NCI-H748 treated with DMSO at 0.1 percent for 48 hours (cell line): ENCODE measurements at regions not wholly inside any gene's neighbourhood (a gene's known extent, or its start where the extent isn't known, plus 50 kb on each side); places are given as distances from the start of the nearest gene placed in this dataset.
A peak's percentile ranks its signal among the peaks of the same experiment; 100 is the strongest.

ENCODE experiments used
- DNase-seq: peaks from one replicate; lab custom pipeline; 2025; lab: John Stamatoyannopoulos, UW

GRCh38 chr6:138577151-138577915 is 78.0 kb upstream of the NHSL1 start:
- no peak for DNase-seq

GRCh38 chr6:138580040-138580439 is 80.7 kb upstream of the NHSL1 start:
- DNase-seq = no peak

- no peak for DNase-seq
Measured at GRCh38 chr6:138580801-138581200, 81.5 kb upstream of the NHSL1 start.

DNA sequence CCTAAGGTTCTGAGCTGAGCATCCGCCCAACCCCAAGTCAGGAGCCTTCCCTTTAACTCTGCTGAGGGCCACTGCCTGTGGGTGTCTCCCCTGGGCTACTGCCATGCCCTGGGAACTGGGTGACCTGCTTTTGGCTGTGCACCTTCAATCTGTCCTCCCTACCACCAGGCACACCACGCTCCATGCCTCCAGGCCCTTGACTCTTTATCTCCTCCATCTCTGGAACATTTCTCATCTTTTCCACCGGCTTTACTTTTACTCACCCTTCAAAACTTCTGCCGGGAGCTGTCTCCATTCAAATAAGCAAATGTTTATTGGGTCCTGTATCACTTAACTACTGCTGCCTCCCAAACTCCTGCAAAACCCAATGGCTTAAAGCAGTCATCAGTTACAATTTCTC is 83.3 kb upstream of the NHSL1 start:
- DNase-seq = no peak

GRCh38 chr6:138586638-138587037 is 87.3 kb upstream of the NHSL1 start:
- DNase-seq = no peak

DNA sequence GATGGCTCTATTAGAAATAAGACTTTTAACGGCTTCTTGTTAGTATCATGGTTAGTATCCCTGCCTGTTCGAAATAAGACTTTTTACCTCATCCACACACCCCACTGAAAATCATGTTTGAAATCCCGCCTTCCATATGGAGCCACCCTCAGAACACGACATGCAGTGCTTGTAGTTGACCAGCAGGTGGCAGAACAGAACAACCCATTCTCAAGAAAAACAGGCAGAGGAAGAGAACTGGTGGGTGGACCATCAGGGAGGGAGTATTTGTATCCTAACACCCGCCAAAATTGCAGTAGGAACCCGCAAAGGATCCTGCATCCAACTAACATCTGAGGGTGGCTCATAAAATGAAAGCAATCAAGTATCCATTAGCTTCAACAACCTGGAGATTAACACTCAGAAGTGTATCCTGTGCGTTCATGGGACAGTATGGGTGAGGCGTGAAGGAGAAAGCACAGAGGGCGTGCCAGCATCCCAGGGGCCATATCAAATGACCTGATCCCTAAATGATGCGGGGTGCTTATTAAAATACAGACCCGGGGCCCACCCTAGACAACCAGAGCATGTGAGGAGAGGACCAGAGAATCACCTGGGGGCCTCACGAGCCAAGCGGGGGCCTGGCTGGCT is 89.6 kb upstream of the NHSL1 start:
- DNase-seq = peak; percentile 65

DNA sequence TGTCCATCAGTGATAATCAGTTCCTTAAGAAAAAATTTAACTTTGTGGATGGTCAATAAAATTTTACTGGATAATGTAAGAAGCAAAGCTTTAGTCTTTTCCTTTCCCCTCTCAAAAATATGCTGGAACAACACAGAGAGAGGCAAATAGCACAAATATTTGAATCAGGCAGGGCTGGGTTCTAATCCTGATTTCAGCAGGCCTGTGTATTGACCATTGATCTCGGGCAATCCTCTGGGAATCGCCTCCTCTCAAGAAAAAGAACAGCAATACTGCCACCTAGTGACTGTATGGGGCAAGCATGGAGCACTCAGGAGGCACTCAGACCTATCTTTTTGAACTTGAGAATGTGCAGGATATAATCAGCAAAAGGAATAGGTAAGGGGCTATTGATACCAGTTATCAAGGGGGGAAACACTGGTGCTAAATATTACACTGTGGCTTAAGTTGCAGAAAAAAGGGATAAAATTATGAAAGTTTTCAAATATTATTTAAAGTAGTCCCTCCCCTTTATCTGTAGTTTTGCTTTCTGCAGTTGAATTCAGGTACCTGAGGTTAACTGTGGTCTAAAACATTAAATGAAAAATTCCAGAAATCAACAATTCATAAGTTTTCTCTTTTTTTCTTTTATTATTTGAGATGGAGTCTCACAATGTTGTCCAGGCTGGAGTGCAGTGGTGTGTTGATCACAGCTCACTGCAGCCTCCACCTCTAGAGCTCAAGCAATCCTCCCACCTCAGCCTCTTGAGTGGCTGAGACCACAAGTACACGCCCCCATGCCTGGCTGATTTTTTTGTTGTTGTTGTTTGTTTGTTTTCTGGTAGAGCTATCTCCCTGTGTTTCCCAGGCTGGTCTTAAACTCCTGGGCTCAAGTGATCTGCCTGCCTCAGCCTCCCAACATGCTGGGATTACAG is 91.8 kb upstream of the NHSL1 start:
- DNase-seq = peak; percentile 76

- no peak for DNase-seq
Measured at GRCh38 chr6:138592749-138593123, 93.4 kb upstream of the NHSL1 start.

DNA sequence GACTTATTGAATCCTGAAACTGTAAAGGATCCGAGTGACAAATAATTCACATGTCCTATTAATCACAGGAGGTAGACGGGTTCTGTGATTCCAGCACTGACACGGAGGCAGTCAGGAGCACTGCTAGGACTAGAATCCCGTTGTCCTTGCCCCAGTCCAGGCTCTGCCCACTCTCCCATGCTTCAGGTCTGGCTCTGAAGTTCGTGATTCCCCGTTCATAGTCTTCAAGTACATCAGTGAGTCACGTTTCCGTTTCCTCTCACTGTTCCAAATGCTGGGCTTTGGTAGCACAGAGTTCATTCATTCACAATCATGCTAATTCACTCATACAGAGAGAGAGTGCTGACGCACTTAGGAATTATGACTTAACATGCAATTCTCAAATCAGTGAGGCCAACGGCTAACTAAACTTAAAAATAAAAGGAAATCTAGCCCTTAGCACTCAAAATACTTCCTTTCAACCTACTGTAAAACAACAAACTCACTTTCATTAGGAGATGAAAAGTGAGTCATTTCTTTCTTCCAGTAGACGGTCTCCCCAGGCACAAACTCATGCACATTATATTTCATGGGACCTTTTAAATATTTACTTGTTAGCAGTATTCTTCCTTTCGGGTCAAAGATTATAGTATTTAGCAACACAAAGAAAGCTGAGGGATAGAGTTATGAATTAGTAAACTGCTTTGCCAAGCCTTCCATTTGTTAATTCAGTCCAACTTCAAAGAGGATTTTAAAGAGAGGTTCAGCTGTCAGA is 94.0 kb upstream of the NHSL1 start:
- DNase-seq = no peak

DNA sequence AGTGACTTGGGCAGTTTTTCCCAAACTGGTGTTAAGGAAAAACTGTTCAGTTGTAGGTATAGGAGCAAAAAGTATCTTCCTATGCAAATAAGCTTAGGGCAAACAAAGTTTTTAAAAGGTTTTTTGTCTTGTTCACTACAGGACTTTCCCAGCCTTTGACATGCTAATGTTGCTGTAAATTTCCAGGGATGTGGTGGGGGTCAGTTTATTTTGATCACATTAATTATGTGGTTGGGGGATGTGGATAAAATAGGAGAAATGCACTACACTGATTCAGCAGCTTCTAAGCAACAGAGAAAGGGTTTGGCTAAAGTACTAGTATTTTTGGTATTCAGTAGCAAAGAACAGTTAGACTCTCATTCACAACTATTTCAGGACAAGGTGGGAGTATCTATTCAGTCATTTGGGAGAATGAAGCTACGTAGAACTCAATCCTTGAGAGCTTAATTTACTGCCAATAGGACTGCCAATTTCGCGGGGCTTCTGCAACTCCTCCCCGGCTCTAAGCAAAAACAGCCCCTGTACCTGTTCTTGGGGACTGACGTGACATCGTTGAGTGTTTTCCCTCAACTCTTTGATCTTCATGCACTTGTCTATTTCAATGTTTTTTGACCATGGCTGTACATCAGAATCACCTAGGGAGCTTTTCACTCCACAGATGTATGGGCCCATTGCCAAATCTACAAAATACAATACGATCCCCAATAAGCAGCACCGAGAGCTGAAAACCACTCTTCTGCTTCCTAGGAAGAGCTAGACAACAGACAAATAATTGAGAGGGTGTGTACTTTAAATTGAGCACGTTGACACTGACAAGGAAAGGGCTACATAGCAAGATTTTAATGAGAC is 94.8 kb upstream of the NHSL1 start:
- DNase-seq = peak; percentile 9

GRCh38 chr6:138594758-138595140 is 95.5 kb upstream of the NHSL1 start:
- no peak for DNase-seq

- no peak for DNase-seq
Measured at GRCh38 chr6:138596126-138596525, 96.8 kb upstream of the NHSL1 start.

DNA sequence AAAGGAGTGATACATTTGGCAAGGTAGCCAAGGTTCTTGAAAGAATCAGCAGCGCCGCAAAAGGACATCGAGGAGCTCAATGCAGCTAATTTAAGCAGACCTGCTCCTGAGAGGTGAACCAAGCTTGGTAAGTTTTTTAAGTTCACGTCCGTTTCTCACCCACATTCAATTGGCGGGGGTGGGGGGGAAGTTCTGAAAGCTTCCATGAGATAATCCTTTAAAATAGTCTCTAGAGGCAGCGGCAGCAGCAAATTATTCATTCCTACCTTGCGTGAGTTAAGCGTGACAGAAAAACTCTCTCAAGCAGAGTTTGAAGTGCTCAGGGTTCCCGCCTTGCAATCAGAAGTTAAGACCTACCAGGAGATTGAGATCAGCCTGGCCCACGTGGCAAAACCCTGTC is 97.3 kb upstream of the NHSL1 start:
- no peak for DNase-seq

GRCh38 chr6:138597336-138597735 is 98.0 kb upstream of the NHSL1 start:
- no peak for DNase-seq

GRCh38 chr6:138598562-138599173 is 99.4 kb upstream of the NHSL1 start:
- no peak for DNase-seq

- DNase-seq = no peak
Measured at GRCh38 chr6:138600261-138600660, 101.0 kb upstream of the NHSL1 start.

- DNase-seq = no peak
Measured at GRCh38 chr6:138600726-138601125, 101.4 kb upstream of the NHSL1 start.

DNA sequence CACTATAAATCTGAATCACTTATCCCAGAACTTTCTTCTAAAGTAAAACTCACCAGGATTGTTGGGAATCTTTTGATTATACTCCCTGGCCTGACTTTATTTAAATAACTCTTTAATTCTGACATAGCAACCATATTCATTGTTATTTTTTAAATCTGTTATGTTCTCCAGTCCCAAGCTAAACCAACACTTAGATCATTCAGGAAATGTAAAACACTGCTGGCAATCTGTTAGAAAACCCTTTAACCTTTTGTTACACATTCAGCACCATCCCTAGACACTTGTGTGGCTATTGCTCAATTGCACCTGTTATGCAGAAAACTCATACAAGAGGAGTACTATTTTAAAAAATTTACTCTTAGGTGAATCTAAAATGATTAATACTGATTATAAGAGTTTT is 101.8 kb upstream of the NHSL1 start:
- DNase-seq = no peak

DNA sequence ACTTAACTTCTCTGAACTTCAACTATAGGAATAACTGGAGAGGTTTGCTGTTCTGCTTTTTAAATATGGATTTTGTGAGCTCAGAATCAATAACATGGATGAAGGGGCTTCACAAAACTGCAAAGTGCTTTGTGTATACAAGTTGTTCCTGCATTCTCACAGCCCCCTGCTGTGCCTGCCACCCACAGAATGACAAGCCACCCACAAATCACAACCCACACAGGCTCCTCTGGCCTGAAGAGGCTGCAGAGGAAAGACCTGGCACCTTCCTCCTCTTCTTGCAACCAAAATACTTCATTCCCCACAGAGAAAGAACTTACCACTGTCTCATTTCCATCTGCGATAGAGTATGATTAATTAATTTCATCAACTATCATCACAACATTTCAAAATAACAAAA is 106.7 kb upstream of the NHSL1 start:
- DNase-seq = no peak

GRCh38 chr6:138607478-138608433 is 108.5 kb upstream of the NHSL1 start:
- DNase-seq = no peak
